ENCODE measurements at regions not wholly inside any gene's neighbourhood (a gene's known extent, or its start where the extent isn't known, plus 50 kb on each side); places are given as distances from the start of the nearest gene placed in this dataset.

- Histone ChIP-seq H3K27ac (peak overlapping the region; percentile 35), H3K4me3 (ENCODE audit: low read depth, low read length) (no peak overlapping the region), H3K36me3 (replicated peaks) (no peaks in the 10 kb centered on the region), H3K27me3 (replicated peaks) (no peaks in the 10 kb centered on the region)
- peak; percentile 96 for DNase-seq
- peak; percentile 3 for TF ChIP-seq CTCF (IDR thresholded peaks at IDR 0.05; ENCODE audit: low read depth, low read length, missing control alignments)
- in situ Hi-C loops (cut with HindIII; ENCODE audit: low pct_ligation_motif_present, low sequenced_read_pairs): no loop called here
Observed at GRCh38 chr6:22236626-22237414, 60.0 kb downstream of the PRL start.

All from brain microvascular endothelial cell (primary cell).